HepG2 (cell line): ENCODE measurements at regions not wholly inside any gene's neighbourhood (a gene's known extent, or its start where the extent isn't known, plus 50 kb on each side); places are given as distances from the start of the nearest gene placed in this dataset.

Source experiments
- ATAC-seq: fragments of 200-7000 bp; cut with Tn5 transposase; 3 replicates; pipeline ENCODE4 v1.9.1; 2020; ENCODE audit warnings: mild to moderate bottlenecking, moderate library complexity
- BruUV-seq: library from RNA; stranded (reverse); fragments of 400-500 nt; replicated peaks from 2 replicates; lab custom pipeline; 2021; lab: Mats Ljungman, UMichigan
- CTCF ChIA-PET: fragments of 300-600 bp; formaldehyde crosslinking; extraction: SDS; loops from one replicate; lab custom pipeline; 2021; ENCODE audit warnings: low total read pairs, inconsistent platforms, low intra/inter-chr PET ratio; lab: Yijun Ruan, JAX
- POLR2A ChIA-PET: fragments of 350-600 bp; sonication (Branson Sonifier 250); formaldehyde crosslinking; loops from one replicate; lab custom pipeline; 2020; ENCODE audit warnings: antibody characterized with exemption, inconsistent platforms; lab: Yijun Ruan, JAX
- DNase-seq: peaks from one replicate; pipeline ENCODE4 v3.0.0-alpha.2; 2015; ENCODE audit warnings: low spot score
- FAIRE-seq: peaks from 3 replicates; lab custom pipeline; 2011; peaks lifted over from hg19 to GRCh38; lab: Jason Lieb, UNC
- H2AFZ ChIP-seq: one replicate; pipeline ENCODE4 v1.6.1; 2011; ENCODE audit warnings: low read length, inconsistent platforms
- H3K27ac ChIP-seq: fragments of 300-600 bp; 3 replicates; pipeline ENCODE4 v1.8.0; 2011; ENCODE audit warnings: mixed run types, mild to moderate bottlenecking, mixed read lengths, low read length, inconsistent platforms; ENCODE audit not compliant: insufficient read depth; ENCODE audit errors: extremely low read length
- H3K27me3 ChIP-seq, 2 experiments: fragments of 200-600 bp in 1 of 2; 2 replicates in 1 of 2; 3 replicates in 1 of 2; pipeline versions ENCODE4 v1.6.0 to v1.8.0; 2011; ENCODE audit warnings: low read length in 2 of 2, mild to moderate bottlenecking in 2 of 2, moderate library complexity in 2 of 2, inconsistent platforms in 1 of 2; ENCODE audit not compliant: insufficient read depth in 2 of 2, control insufficient read depth in 1 of 2
- H3K36me3 ChIP-seq, 2 experiments: fragments of 200-600 bp in 1 of 2; replicated peaks in 1 of 2; 2 replicates in 1 of 2; 3 replicates in 1 of 2; pipeline versions ENCODE4 v1.5.1 to v1.8.0; 2011; ENCODE audit warnings: low read length in 2 of 2, inconsistent platforms in 1 of 2; ENCODE audit not compliant: insufficient read depth in 2 of 2, control insufficient read depth in 1 of 2
- H3K4me1 ChIP-seq: 2 replicates; pipeline ENCODE4 v1.5.1; 2012; ENCODE audit warnings: low read length, inconsistent platforms; ENCODE audit not compliant: insufficient read depth
- H3K4me2 ChIP-seq: 2 replicates; pipeline ENCODE4 v1.6.0; 2011; ENCODE audit warnings: low read depth, low read length, inconsistent platforms
- H3K4me3 ChIP-seq, 3 experiments: fragments of 200-600 bp in 1 of 3; sonication (generic), shearing (Covaris generic) in 1 of 3; replicated peaks in 1 of 3; 2 replicates each; pipeline ENCODE4 v1.5.1; 2011 to 2016; ENCODE audit warnings: low read length in 3 of 3, inconsistent platforms in 2 of 3, low read depth in 2 of 3, mild to moderate bottlenecking in 2 of 3, control low read depth in 1 of 3, mixed read lengths in 1 of 3; ENCODE audit not compliant: insufficient read depth in 1 of 3
- H3K79me2 ChIP-seq: one replicate; pipeline ENCODE4 v1.6.1; 2011; ENCODE audit warnings: low read length, inconsistent platforms; ENCODE audit not compliant: insufficient read depth
- H3K9ac ChIP-seq: 2 replicates; pipeline ENCODE4 v1.6.0; 2011; ENCODE audit warnings: mild to moderate bottlenecking, low read depth, low read length, inconsistent platforms; ENCODE audit not compliant: insufficient read depth
- H3K9me3 ChIP-seq: 2 replicates; pipeline ENCODE4 v1.5.1; 2012; ENCODE audit warnings: mild to moderate bottlenecking, low read length
- H4K20me1 ChIP-seq: 2 replicates; pipeline ENCODE4 v1.6.0; 2011; ENCODE audit warnings: inconsistent platforms, mild to moderate bottlenecking, low read length, moderate library complexity; ENCODE audit not compliant: insufficient read depth
- ATF7 ChIP-seq, 2 experiments: fragments of 450-650 bp in 1 of 2; sonication (generic) in 1 of 2; formaldehyde crosslinking in 1 of 2; IDR thresholded peaks; 2 replicates each; pipeline versions ENCODE4 v1.4.0 to v1.6.1; 2016 to 2020; ENCODE audit warnings: antibody characterized with exemption in 1 of 2, mild to moderate bottlenecking in 1 of 2, missing genetic modification reagents in 1 of 2
- CREB1 ChIP-seq, 2 experiments: fragments of 450-650 bp in 1 of 2; IDR thresholded peaks; 2 replicates each; pipeline ENCODE4 v1.6.1; 2016 to 2017; ENCODE audit warnings: control low read depth in 1 of 2, mild to moderate bottlenecking in 1 of 2, missing compliant biosample characterization in 1 of 2, missing genetic modification characterization in 1 of 2
- CREM ChIP-seq, 2 experiments: sonication (generic) in 1 of 2; formaldehyde crosslinking in 1 of 2; IDR thresholded peaks; 2 replicates each; pipeline versions ENCODE4 v1.4.0 to v1.6.1; 2016 to 2020; ENCODE audit warnings: antibody characterized with exemption in 1 of 2, mild to moderate bottlenecking in 1 of 2, missing genetic modification reagents in 1 of 2
- EEA1 ChIP-seq: sonication (generic); formaldehyde crosslinking; IDR thresholded peaks from 2 replicates; pipeline ENCODE4 v1.5.1; 2020; ENCODE audit warnings: mild to moderate bottlenecking, missing genetic modification reagents, borderline replicate concordance
- FOXK2 ChIP-seq: fragments of 450-650 bp; IDR thresholded peaks from 2 replicates; pipeline ENCODE4 v1.6.1; 2016
- FOXP1 ChIP-seq, 2 experiments: fragments of 450-650 bp in 1 of 2; IDR thresholded peaks; 2 replicates each; pipeline ENCODE4 v1.6.1; 2017 to 2018; ENCODE audit warnings: antibody characterized with exemption in 1 of 2
- GMEB2 ChIP-seq: IDR thresholded peaks from 2 replicates; pipeline ENCODE4 v1.6.1; 2016; ENCODE audit warnings: missing biosample characterization, missing genetic modification reagents, low read depth
- HCFC1 ChIP-seq: fragments of 150-350 bp; IDR thresholded peaks from 2 replicates; pipeline ENCODE4 v1.6.1; 2014; ENCODE audit warnings: low read depth, low read length
- MAFK ChIP-seq, 2 experiments: IDR thresholded peaks in 1 of 2; conservative IDR thresholded peaks in 1 of 2; 2 replicates each; pipeline ENCODE4 v1.6.1; 2011; ENCODE audit warnings: improper control_type of control experiment in 2 of 2, low read length in 2 of 2
- THYN1 ChIP-seq: sonication (generic); formaldehyde crosslinking; IDR thresholded peaks from 2 replicates; pipeline ENCODE4 v1.8.1; 2023; ENCODE audit warnings: low read depth, mild to moderate bottlenecking, moderate library complexity, missing genetic modification reagents, borderline replicate concordance
- XRCC5 ChIP-seq: fragments of 200-400 bp; formaldehyde crosslinking; optimal IDR thresholded peaks from 2 replicates; pipeline ENCODE3; 2017; ENCODE audit warnings: mild to moderate bottlenecking, low read length
- ZNF124 ChIP-seq: sonication (generic); formaldehyde crosslinking; IDR thresholded peaks from 2 replicates; pipeline ENCODE4 v1.4.0; 2020; ENCODE audit warnings: missing genetic modification reagents
- ZNF567 ChIP-seq: sonication (generic); formaldehyde crosslinking; IDR thresholded peaks from 2 replicates; pipeline ENCODE4 v1.8.1; 2023; ENCODE audit warnings: mild to moderate bottlenecking, missing genetic modification reagents, borderline replicate concordance
- ZNF572 ChIP-seq: sonication (generic); formaldehyde crosslinking; IDR thresholded peaks from 2 replicates; pipeline ENCODE4 v1.5.1; 2020; ENCODE audit warnings: mild to moderate bottlenecking, missing genetic modification reagents
- ZNF619 ChIP-seq: sonication (generic); formaldehyde crosslinking; IDR thresholded peaks from 2 replicates; pipeline ENCODE4 v1.4.0; 2020; ENCODE audit warnings: mild to moderate bottlenecking, missing genetic modification reagents
- ZNF7 ChIP-seq: IDR thresholded peaks from 2 replicates; pipeline ENCODE4 v1.6.1; 2016; ENCODE audit warnings: missing biosample characterization, missing genetic modification reagents
- ZNF75D ChIP-seq: sonication (generic); formaldehyde crosslinking; IDR thresholded peaks from 2 replicates; pipeline ENCODE4 v1.8.1; 2023; ENCODE audit warnings: missing genetic modification reagents, mild to moderate bottlenecking, borderline replicate concordance
- ZNF772 ChIP-seq: sonication (generic); formaldehyde crosslinking; IDR thresholded peaks from 2 replicates; pipeline ENCODE4 v1.5.0; 2020; ENCODE audit warnings: mild to moderate bottlenecking, missing genetic modification reagents
- ZSCAN31 ChIP-seq: sonication (generic); formaldehyde crosslinking; IDR thresholded peaks from 2 replicates; pipeline ENCODE4 v1.5.0; 2020; ENCODE audit warnings: low read depth, mild to moderate bottlenecking, missing genetic modification reagents
- WGBS: methylation state at CpG from one replicate; pipeline ENCODE4 v1.1.6; 2017; ENCODE audit warnings: low lambda C conversion rate; 5-methylcytosine and 5-hydroxymethylcytosine counted together
- in situ Hi-C: cut with HindIII; loops from 2 replicates; pipeline ENCODE4 v1.10.0; 2017; ENCODE audit warnings: low pct_unique_long_range_greater_than_20kb; ENCODE audit not compliant: extremely low pct_ligation_motif_present
- intact Hi-C: fragments of 100-400 bp; cut with micrococcal nuclease; formaldehyde crosslinking; loops from one replicate; pipeline ENCODE4 v1.10.0; 2022; ENCODE audit not compliant: unreplicated experiment
- TF ChIP-seq, protein P1 (sequence below): sonication (generic); formaldehyde crosslinking; IDR thresholded peaks from 2 replicates; pipeline ENCODE4 v1.4.0; 2020; ENCODE audit warnings: missing genetic modification reagents, borderline replicate concordance

- TF ChIP-seq CREM (IDR thresholded peaks at IDR 0.05) (no peak), CREM (CRISPR knock-in tag; IDR thresholded peaks at IDR 0.05) (no peak), ZNF124 (CRISPR knock-in tag) (no peak), FOXP1 (IDR thresholded peaks at IDR 0.05) (no peak), FOXP1 (CRISPR knock-in tag; IDR thresholded peaks at IDR 0.05) (no peak), ZNF619 (no peak), ZNF7 (no peak), ZNF772 (CRISPR knock-in tag) (no peak), ZNF567 (no peak), HCFC1 (no peak), ZNF75D (no peak), ZSCAN31 (CRISPR knock-in tag) (no peak), XRCC5 (no peak), EEA1 (CRISPR knock-in tag) (no peak), ZNF572 (CRISPR knock-in tag) (no peak)
Measured at GRCh38 chr3:35223632-35224394, 415.5 kb upstream of the ARPP21 start (continued).

DNA sequence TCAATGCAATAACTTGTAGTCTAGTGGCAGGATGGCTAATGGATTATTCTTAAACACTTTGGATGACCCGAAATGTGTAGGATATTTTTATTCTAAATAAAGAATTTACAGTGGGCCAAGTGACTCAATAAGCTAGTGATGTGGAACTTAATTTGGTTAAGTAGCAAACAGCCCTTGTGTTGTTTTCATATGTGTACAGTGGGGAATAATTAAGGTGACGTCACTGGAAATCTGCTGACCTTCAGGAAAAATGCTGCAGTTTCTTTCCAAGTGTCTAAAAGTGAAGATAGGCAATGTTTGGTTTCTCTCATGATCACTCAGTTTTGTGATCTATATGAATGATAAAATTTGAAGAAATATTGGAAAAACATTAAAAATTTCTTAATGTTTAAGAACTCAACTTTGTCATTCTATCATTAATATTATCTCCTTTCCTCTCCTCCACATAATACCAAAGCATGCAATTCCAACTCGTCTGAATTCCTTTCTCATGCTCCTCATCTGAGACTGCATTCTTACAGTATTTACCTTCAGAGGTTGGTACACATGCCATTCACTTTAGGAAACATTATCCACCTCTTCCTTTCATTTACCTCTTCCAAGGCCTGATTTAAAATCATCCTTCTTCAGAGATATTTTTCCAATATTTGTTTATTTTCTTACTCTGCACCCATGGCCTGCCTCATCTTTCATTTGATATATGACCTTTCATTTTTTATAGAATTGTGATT is 414.6 kb upstream of the ARPP21 start:
- in situ Hi-C loops (no loop called here), intact Hi-C loops (no loop called here)
- ATAC-seq (no peak), DNase-seq (no peak), FAIRE-seq (no peak)
- Histone ChIP-seq H3K9ac (no peak overlapping the region), H3K27me3 (no peaks in the 10 kb centered on the region), H3K4me3 (no peak overlapping the region), H3K79me2 (no peaks in the 10 kb centered on the region), H3K4me1 (no peaks in the 10 kb centered on the region), H2AFZ (no peak overlapping the region), H3K9me3 (peaks cover 4% of the 10 kb centered on the region), H3K27ac (no peak overlapping the region), H4K20me1 (no peaks in the 10 kb centered on the region), H3K36me3 (no peaks in the 10 kb centered on the region), H3K4me2 (no peak overlapping the region)
- BruUV-seq: no TSS peak
- ChIA-PET POLR2A (no interaction called here), CTCF (no interaction called here)
- WGBS: 2% methylated on average over 3 of the region's 3 CpGs
- TF ChIP-seq, protein P1, sequence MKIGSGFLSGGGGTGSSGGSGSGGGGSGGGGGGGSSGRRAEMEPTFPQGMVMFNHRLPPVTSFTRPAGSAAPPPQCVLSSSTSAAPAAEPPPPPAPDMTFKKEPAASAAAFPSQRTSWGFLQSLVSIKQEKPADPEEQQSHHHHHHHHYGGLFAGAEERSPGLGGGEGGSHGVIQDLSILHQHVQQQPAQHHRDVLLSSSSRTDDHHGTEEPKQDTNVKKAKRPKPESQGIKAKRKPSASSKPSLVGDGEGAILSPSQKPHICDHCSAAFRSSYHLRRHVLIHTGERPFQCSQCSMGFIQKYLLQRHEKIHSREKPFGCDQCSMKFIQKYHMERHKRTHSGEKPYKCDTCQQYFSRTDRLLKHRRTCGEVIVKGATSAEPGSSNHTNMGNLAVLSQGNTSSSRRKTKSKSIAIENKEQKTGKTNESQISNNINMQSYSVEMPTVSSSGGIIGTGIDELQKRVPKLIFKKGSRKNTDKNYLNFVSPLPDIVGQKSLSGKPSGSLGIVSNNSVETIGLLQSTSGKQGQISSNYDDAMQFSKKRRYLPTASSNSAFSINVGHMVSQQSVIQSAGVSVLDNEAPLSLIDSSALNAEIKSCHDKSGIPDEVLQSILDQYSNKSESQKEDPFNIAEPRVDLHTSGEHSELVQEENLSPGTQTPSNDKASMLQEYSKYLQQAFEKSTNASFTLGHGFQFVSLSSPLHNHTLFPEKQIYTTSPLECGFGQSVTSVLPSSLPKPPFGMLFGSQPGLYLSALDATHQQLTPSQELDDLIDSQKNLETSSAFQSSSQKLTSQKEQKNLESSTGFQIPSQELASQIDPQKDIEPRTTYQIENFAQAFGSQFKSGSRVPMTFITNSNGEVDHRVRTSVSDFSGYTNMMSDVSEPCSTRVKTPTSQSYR: no peak
- TF ChIP-seq FOXK2: no peak
- peak; percentile 93 for TF ChIP-seq ATF7 (IDR thresholded peaks at IDR 0.05)
- no peak for TF ChIP-seq ATF7 (CRISPR knock-in tag; IDR thresholded peaks at IDR 0.05)
- TF ChIP-seq THYN1 (CRISPR knock-in tag): no peak
- TF ChIP-seq CREB1 (IDR thresholded peaks at IDR 0.05): peak; percentile 92
- TF ChIP-seq CREB1 (CRISPR knock-in tag; IDR thresholded peaks at IDR 0.05): no peak
- TF ChIP-seq GMEB2 (CRISPR knock-in tag): no peak
- no peak for TF ChIP-seq MAFK (conservative IDR thresholded peaks at IDR 0.05 in 1 of 2, IDR thresholded peaks at IDR 0.05 in 1 of 2; ENCODE audit: low read length in 2 of 2)
